Adrenal gland (tissue), 9 donors: ENCODE measurements at regions not wholly inside any gene's neighbourhood (a gene's known extent, or its start where the extent isn't known, plus 50 kb on each side); places are given as distances from the start of the nearest gene placed in this dataset.
"Not testable (repeated sequence)": the region's sequence is repeated elsewhere in the genome, so short reads cannot be mapped to it uniquely, and the experiment has no call there.

Source experiments
- DNase-seq, 7 donors: peaks; one replicate each; pipeline ENCODE4 v3.0.0-alpha.2; 2019 to 2020
- H3K27ac ChIP-seq, 5 donors: fragments of 200-600 bp; sonication (generic) in 4 of 5; 1 replicate in 3 of 5; 2 replicates in 2 of 5; pipeline versions ENCODE4 v1.5.1 to v1.8.0; 2016 to 2020; ENCODE audit warnings: mild to moderate bottlenecking in 1 of 5
- H3K27me3 ChIP-seq: fragments of 200-600 bp; 2 replicates; pipeline ENCODE4 v1.8.0; 2021
- H3K36me3 ChIP-seq, 2 donors: fragments of 200-600 bp; replicated peaks in 1 of 2; 1 replicate in 1 of 2; 2 replicates in 1 of 2; pipeline versions ENCODE4 v1.5.1 to v1.8.0; 2018 to 2022
- H3K4me1 ChIP-seq, 2 donors: fragments of 200-600 bp; replicated peaks in 1 of 2; 1 replicate in 1 of 2; 2 replicates in 1 of 2; pipeline versions ENCODE4 v1.5.1 to v1.8.0; 2018 to 2021
- H3K4me3 ChIP-seq, 4 donors: fragments of 200-600 bp; sonication (generic) in 3 of 4; one replicate each; pipeline ENCODE4 v1.5.1; 2016 to 2018
- H3K9me3 ChIP-seq, 3 donors: fragments of 200-600 bp; sonication (generic) in 1 of 3; replicated peaks in 1 of 3; 1 replicate in 2 of 3; 2 replicates in 1 of 3; pipeline versions ENCODE4 v1.5.1 to v1.8.0; 2016 to 2021
- CTCF ChIP-seq, 6 experiments: fragments of 450-650 bp in 4 of 6; fragments of 200-600 bp in 2 of 6; sonication (generic) in 1 of 6; IDR thresholded peaks; 1 replicate in 5 of 6; 2 replicates in 1 of 6; pipeline versions ENCODE4 v1.5.1 to v1.8.0; 2016 to 2021; ENCODE audit warnings: antibody characterized with exemption in 6 of 6, mild to moderate bottlenecking in 2 of 6, moderate library complexity in 1 of 6
- POLR2A ChIP-seq, 2 donors: fragments of 450-650 bp; IDR thresholded peaks; one replicate each; pipeline ENCODE4 v1.6.1; 2017; ENCODE audit warnings: antibody characterized with exemption in 2 of 2, mild to moderate bottlenecking in 2 of 2, moderate library complexity in 1 of 2
- WGBS, 4 donors: extraction: QIAGEN DNeasy Blood & Tissue Kit in 2 of 4; methylation state at CpG; one replicate each; pipeline versions ENCODE4 v1.1.5 to v1.1.7; 2013 to 2017; 5-methylcytosine and 5-hydroxymethylcytosine counted together
- intact Hi-C, 2 donors: fragments of 100-400 bp; cut with DNase I; formaldehyde crosslinking; loops; one replicate each; pipeline versions ENCODE4 v1.14.1 to v1.15.0; 2022 to 2023
- donor health status: healthy with polysubstance abuse.
- donor health status: Bipolar disorder and iron deficiency.
- donor health status: DM: yes; HTN: yes; CAD: no.
- donor health status: DM: no; HTN: no; CAD: no.
- donor health status: DM: no; HTN: no; CAD: no.

- H3K27ac ChIP-seq, result no peak overlapping the region
- intact Hi-C loops, result no loop called here
- H3K36me3 ChIP-seq, result no peaks in the 10 kb centered on the region
- no peak for DNase-seq
- WGBS, 4 donors, result 43 to 54% (median 50%) methylated on average over 2 of the region's 2 CpGs
- TF ChIP-seq POLR2A (IDR thresholded peaks at IDR 0.05) (no peak), CTCF (IDR thresholded peaks at IDR 0.05) (no peak)
- H3K4me3 ChIP-seq, result no peak overlapping the region
- no peaks in the 10 kb centered on the region for H3K27me3 ChIP-seq
- H3K4me1 ChIP-seq, result no peaks in the 10 kb centered on the region
- H3K9me3 ChIP-seq, result no peaks in the 10 kb centered on the region
These were observed 261.4 kb upstream of the MME start for GRCh38 chr3:154818676-154819255.

- H3K36me3 ChIP-seq, DNase-seq, H3K4me3 ChIP-seq, H3K27ac ChIP-seq, H3K4me1 ChIP-seq, intact Hi-C loops, H3K9me3 ChIP-seq, H3K27me3 ChIP-seq: not testable (repeated sequence)
- 82 to 88% (median 85%) methylated on average over 5 of the region's 5 CpGs for WGBS, 4 donors
These were observed 270.1 kb upstream of the MME start for GRCh38 chr3:154810017-154810416.

GRCh38 chr3:154801729-154802128 is 278.4 kb upstream of the MME start:
- no peaks in the 10 kb centered on the region for H3K27me3 ChIP-seq
- no peak for DNase-seq
- no peak overlapping the region for H3K4me3 ChIP-seq
- H3K27ac ChIP-seq, result no peak overlapping the region
- no peaks in the 10 kb centered on the region for H3K9me3 ChIP-seq
- TF ChIP-seq CTCF (IDR thresholded peaks at IDR 0.05) (no peak), POLR2A (IDR thresholded peaks at IDR 0.05) (no peak)
- no peaks in the 10 kb centered on the region for H3K36me3 ChIP-seq
- intact Hi-C loops, result no loop called here
- H3K4me1 ChIP-seq, result no peaks in the 10 kb centered on the region

GRCh38 chr3:154799800-154800199 is 280.3 kb upstream of the MME start:
- H3K9me3 ChIP-seq, result no peaks in the 10 kb centered on the region
- H3K4me1 ChIP-seq, result no peaks in the 10 kb centered on the region
- DNase-seq, result no peak
- H3K27me3 ChIP-seq, result no peaks in the 10 kb centered on the region
- H3K4me3 ChIP-seq, result no peak overlapping the region
- 50 to 56% (median 53%) methylated on average over 2 of the region's 2 CpGs for WGBS, 4 donors
- H3K36me3 ChIP-seq, result no peaks in the 10 kb centered on the region
- H3K27ac ChIP-seq, result no peak overlapping the region
- intact Hi-C loops, result no loop called here
- TF ChIP-seq POLR2A (IDR thresholded peaks at IDR 0.05), result no peak
- TF ChIP-seq CTCF (IDR thresholded peaks at IDR 0.05), result no peak

GRCh38 chr3:154795582-154795981 is 284.5 kb upstream of the MME start:
- Histone ChIP-seq H3K36me3 (no peaks in the 10 kb centered on the region), H3K9me3 (no peaks in the 10 kb centered on the region), H3K4me3 (no peak overlapping the region), H3K27me3 (no peaks in the 10 kb centered on the region), H3K4me1 (no peaks in the 10 kb centered on the region), H3K27ac (peak overlapping the region in 2 of 5 donors; percentile 15 to 16)
- TF ChIP-seq POLR2A (IDR thresholded peaks at IDR 0.05) (no peak), CTCF (IDR thresholded peaks at IDR 0.05) (no peak)
- intact Hi-C loops, result no loop called here
- DNase-seq, result peak in 1 of 7 donors; percentile 9
- 54 to 64% (median 62%) methylated on average over 2 of the region's 2 CpGs for WGBS, 4 donors
